Pancreas (tissue), 10 donors: ENCODE measurements at regions not wholly inside any gene's neighbourhood (a gene's known extent, or its start where the extent isn't known, plus 50 kb on each side); places are given as distances from the start of the nearest gene placed in this dataset.

ENCODE experiments used
- ATAC-seq, 4 donors: fragments of 200-7000 bp; cut with Tn5 transposase; one replicate each; pipeline versions ENCODE4 v1.8.0 to v1.9.1; 2020; ENCODE audit warnings: mild to moderate bottlenecking in 4 of 4, moderate library complexity in 4 of 4
- DNase-seq, 6 donors: peaks; one replicate each; pipeline ENCODE4 v3.0.0-alpha.2; 2020
- FAIRE-seq: peaks from 2 replicates; lab custom pipeline; 2012; peaks lifted over from hg19 to GRCh38; lab: Jason Lieb, UNC
- H3K27ac ChIP-seq, 4 donors: fragments of 200-600 bp; sonication (generic); 1 replicate in 3 of 4; 2 replicates in 1 of 4; pipeline versions ENCODE4 v1.5.0 to v1.8.0; 2020
- H3K27me3 ChIP-seq, 4 donors: fragments of 200-600 bp; one replicate each; pipeline ENCODE4 v1.8.0; 2021
- H3K36me3 ChIP-seq, 3 donors: fragments of 200-600 bp; sonication (generic) in 1 of 3; one replicate each; pipeline versions ENCODE4 v1.5.0 to v1.8.0; 2020 to 2021
- H3K4me1 ChIP-seq, 3 donors: fragments of 200-600 bp; one replicate each; pipeline ENCODE4 v1.8.0; 2021
- H3K4me3 ChIP-seq, 4 donors: fragments of 200-600 bp; sonication (generic) in 2 of 4; one replicate each; pipeline versions ENCODE4 v1.5.0 to v1.8.0; 2020 to 2021
- H3K9me3 ChIP-seq, 4 donors: fragments of 200-600 bp; one replicate each; pipeline ENCODE4 v1.8.0; 2021
- CTCF ChIP-seq, 4 donors: fragments of 200-600 bp; sonication (generic) in 3 of 4; IDR thresholded peaks; one replicate each; pipeline versions ENCODE4 v1.5.0 to v1.8.0; 2021; ENCODE audit warnings: antibody characterized with exemption in 4 of 4
- WGBS, 2 donors: extraction: QIAGEN DNeasy Blood & Tissue Kit; methylation state at CpG; one replicate each; pipeline ENCODE4 v1.1.7; 2013; 5-methylcytosine and 5-hydroxymethylcytosine counted together
- intact Hi-C, 3 donors: fragments of 100-400 bp; cut with DNase I; formaldehyde crosslinking; loops; one replicate each; pipeline versions ENCODE4 v1.11.1 to v1.14.2; 2022
- donor health status: healthy with polysubstance abuse.
- donor health status: DM: no; HTN: no; CAD: no; lungs with moderate emphysema.
- donor health status: DM: no; HTN: no; CAD: no.
- donor health status: control.
- donor health status: control.
- donor health status: Bipolar disorder and iron deficiency.
- donor health status: DM: yes; HTN: yes; CAD: no.
- donor health status: DM: no; HTN: no; CAD: no.
- donor health status: DM: no; HTN: no; CAD: no.
- donor health status: DM: yes; HTN: yes; CAD: no.

- no peaks in the 10 kb centered on the region for H3K9me3 ChIP-seq
- intact Hi-C loops: no loop called here
- H3K27me3 ChIP-seq: no peaks in the 10 kb centered on the region
- ATAC-seq (no peak), FAIRE-seq (no peak), DNase-seq (no peak)
- no peaks in the 10 kb centered on the region for H3K36me3 ChIP-seq
- no peak for TF ChIP-seq CTCF (IDR thresholded peaks at IDR 0.05)
- H3K4me3 ChIP-seq: no peak overlapping the region
- no peak overlapping the region for H3K27ac ChIP-seq
- peaks cover 2 to 8% (median 7%) of the 10 kb centered on the region in 3 donors for H3K4me1 ChIP-seq
- WGBS, 2 donors: 85 to 87% methylated on average over 2 of the region's 2 CpGs
Observed at GRCh38 chr3:23747841-23748240, 57.9 kb upstream of the UBE2E1 start.

- H3K9me3 ChIP-seq: no peaks in the 10 kb centered on the region
- TF ChIP-seq CTCF (IDR thresholded peaks at IDR 0.05): no peak
- H3K36me3 ChIP-seq: no peaks in the 10 kb centered on the region
- H3K27me3 ChIP-seq: no peaks in the 10 kb centered on the region
- H3K4me3 ChIP-seq: no peak overlapping the region
- DNase-seq: no peak
- FAIRE-seq: no peak
- peaks cover 0 to under 1% (median under 1%) of the 10 kb centered on the region in 3 donors for H3K4me1 ChIP-seq
- 69 to 71% methylated on average over 4 of the region's 4 CpGs for WGBS, 2 donors
- no peak overlapping the region for H3K27ac ChIP-seq
- intact Hi-C loops: no loop called here
- peak in 2 of 4 donors; percentile 52 to 60 for ATAC-seq
Observed at GRCh38 chr3:23748398-23749110, 57.2 kb upstream of the UBE2E1 start.

- TF ChIP-seq CTCF (IDR thresholded peaks at IDR 0.05): no peak
- Histone ChIP-seq H3K27me3 (no peaks in the 10 kb centered on the region), H3K4me1 (no peaks in the 10 kb centered on the region), H3K36me3 (no peaks in the 10 kb centered on the region), H3K9me3 (no peaks in the 10 kb centered on the region), H3K27ac (no peak overlapping the region), H3K4me3 (no peak overlapping the region)
- FAIRE-seq (no peak), ATAC-seq (no peak), DNase-seq (no peak)
- 84 to 92% methylated on average over 4 of the region's 4 CpGs for WGBS, 2 donors
- intact Hi-C loops: no loop called here
Observed at GRCh38 chr3:23749609-23750008, 56.1 kb upstream of the UBE2E1 start.

- DNase-seq: no peak
- Histone ChIP-seq H3K27me3 (no peaks in the 10 kb centered on the region), H3K36me3 (no peaks in the 10 kb centered on the region), H3K27ac (no peak overlapping the region), H3K4me1 (no peaks in the 10 kb centered on the region), H3K4me3 (no peak overlapping the region), H3K9me3 (no peaks in the 10 kb centered on the region)
- TF ChIP-seq CTCF (IDR thresholded peaks at IDR 0.05): no peak
- intact Hi-C loops: no loop called here
- 38 to 40% methylated on average over 11 of the region's 11 CpGs for WGBS, 2 donors
- FAIRE-seq: no peak
- peak in 3 of 4 donors; percentile 22 to 35 (median 33) for ATAC-seq
Observed at GRCh38 chr3:23750573-23751210, 55.1 kb upstream of the UBE2E1 start.

- intact Hi-C loops: no loop called here
- Histone ChIP-seq H3K4me3 (no peak overlapping the region), H3K27me3 (no peaks in the 10 kb centered on the region), H3K4me1 (no peaks in the 10 kb centered on the region), H3K9me3 (no peaks in the 10 kb centered on the region), H3K27ac (no peak overlapping the region), H3K36me3 (no peaks in the 10 kb centered on the region)
- ATAC-seq (no peak), DNase-seq (no peak), FAIRE-seq (no peak)
- 71 to 73% methylated on average over 7 of the region's 7 CpGs for WGBS, 2 donors
- TF ChIP-seq CTCF (IDR thresholded peaks at IDR 0.05): no peak
Observed at GRCh38 chr3:23751212-23751723, 54.5 kb upstream of the UBE2E1 start.
